SW480 (cell line): ENCODE measurements at regions not wholly inside any gene's neighbourhood (a gene's known extent, or its start where the extent isn't known, plus 50 kb on each side); places are given as distances from the start of the nearest gene placed in this dataset.

Source experiments
- DNase-seq: peaks from one replicate; pipeline ENCODE4 v3.0.0-alpha.2; 2016; ENCODE audit warnings: low spot score

- no peak for DNase-seq
Observed at GRCh38 chr4:136750897-136751296, 781.4 kb downstream of the PCDH18 start.

DNA sequence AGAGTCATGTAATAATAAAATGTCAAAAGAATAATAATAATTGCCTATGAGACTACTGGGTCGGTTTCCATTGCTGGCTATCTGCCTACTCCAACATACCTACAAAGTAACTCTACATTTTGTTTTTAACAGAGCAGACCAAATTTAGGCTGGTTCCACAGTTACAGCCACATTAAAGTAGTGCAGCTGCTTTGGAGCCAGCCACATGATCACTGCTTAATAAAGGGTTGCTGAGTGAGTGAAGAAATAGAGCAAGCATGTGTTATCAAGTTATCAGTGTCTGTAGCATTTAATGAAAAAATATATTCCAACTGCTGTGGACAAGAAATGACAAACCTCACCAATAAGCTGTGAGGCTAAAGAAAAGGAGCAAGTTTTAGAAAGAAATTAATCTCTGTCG is 782.3 kb downstream of the PCDH18 start:
- no peak for DNase-seq

GRCh38 chr4:136748773-136749172 is 783.5 kb downstream of the PCDH18 start:
- DNase-seq, result no peak

DNA sequence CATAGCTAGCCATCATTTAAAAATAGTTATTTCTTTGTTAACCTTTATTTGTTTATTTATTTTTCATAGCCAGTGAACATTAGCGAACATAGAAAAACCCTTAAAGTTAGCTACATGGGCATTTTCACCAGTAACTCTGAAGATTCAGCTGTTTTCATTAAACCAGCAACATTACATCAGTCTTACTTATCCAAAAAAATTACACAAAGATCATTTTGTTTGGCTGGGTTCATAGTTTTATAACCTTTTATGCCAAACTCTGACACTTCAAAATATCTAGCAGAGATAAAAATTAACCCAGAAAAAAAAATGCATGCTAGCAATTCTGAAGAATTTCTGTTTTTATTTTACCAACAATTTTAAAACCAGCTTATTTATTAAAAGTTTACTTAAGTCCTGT is 784.1 kb downstream of the PCDH18 start:
- no peak for DNase-seq

DNA sequence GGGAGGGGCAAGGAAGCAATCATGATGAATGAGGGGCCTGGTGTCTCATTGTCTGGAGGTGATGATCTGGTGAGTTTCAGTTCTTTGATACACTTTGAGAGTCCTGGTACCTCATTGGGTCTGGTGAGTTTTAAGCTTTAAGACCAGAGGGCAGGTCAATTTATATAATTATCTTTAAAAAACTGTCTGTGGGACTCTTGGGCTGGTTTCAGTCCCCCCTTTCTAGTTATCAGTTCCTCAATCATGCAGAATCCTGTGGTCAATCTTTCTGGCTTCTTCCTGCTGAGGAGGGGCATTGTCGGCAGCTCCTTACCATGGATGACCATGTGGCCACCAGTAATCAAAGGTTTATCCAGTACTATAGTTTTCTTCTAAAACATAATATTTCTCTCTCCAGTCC is 789.1 kb downstream of the PCDH18 start:
- no peak for DNase-seq

DNA sequence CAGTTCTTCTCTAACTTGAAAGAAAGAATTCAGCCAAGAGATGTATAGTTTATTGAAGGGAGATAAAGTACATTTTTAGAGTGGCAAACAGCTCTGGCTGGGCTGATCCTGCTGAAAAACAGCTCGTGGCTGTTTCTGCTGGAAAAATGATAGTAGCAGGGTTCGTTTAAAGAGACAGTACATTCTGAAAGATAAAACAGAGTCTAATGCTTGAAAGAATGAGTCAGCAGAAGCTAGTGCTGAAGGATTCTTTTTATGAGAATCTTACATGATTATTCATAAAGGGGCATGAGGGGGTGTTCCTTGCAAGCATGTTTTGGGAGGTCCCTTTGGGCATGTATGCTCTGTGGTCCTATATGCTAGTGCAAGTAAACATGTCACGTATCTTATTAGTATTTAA is 790.0 kb downstream of the PCDH18 start:
- DNase-seq, result no peak

DNA sequence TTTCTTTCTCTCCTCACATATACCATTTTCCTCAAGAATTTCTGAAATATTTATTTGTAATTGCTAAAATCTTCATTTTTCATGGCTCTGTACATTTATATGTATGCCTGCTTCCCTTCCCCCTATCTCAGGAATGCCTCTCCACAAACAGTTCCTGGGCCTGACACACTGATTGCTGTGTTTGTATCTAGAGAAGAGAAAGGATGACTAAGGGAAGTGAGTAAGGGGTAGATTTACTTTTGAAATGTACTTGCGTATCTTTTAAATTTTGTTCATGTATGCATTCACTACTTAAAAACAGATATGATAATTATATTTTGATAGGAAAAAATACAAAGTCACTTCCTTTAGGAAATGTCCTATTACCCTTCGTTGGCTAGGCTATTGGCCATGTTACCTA is 790.8 kb downstream of the PCDH18 start:
- DNase-seq, result no peak

- no peak for DNase-seq
Observed at GRCh38 chr4:136740326-136740725, 792.0 kb downstream of the PCDH18 start.

GRCh38 chr4:136737066-136737465 is 795.2 kb downstream of the PCDH18 start:
- no peak for DNase-seq

- no peak for DNase-seq
Observed at GRCh38 chr4:136731025-136731424, 801.3 kb downstream of the PCDH18 start.

DNA sequence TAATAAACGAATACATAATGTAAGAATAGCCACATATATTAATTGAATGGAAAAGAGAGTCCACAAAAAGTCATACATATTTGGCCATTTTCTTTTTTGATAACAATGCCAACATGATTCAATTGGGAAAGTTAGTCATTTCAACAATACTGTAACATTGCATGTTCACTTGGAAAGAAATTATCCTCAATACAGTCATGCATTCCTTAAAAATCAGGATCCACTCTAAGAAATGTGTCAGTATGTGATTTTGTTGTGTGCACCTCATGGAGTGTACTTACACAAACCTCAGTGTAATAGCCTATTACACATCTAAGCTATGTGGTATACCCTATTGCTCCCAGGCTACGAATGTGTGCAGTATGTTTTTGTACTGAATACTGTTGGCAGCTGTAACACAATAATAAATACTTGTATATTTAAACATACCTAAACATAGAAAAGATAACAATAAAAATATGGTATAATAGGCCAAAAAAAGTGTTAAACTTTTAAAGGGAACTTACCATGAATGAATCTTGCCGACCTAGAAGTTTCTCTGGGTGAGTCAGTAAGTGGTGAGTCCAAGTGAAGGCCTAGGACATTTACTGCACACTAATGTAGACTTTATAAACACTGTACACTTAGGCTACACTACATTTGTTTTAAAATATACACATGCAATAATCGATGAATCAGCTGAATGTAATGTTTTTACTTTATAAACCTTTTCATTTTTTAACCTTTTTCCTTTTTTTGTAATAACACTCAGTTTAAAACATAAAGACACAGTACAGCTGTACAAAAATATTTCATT is 806.8 kb downstream of the PCDH18 start:
- no peak for DNase-seq

GRCh38 chr4:136713140-136713539 is 819.2 kb downstream of the PCDH18 start:
- DNase-seq, result no peak

DNA sequence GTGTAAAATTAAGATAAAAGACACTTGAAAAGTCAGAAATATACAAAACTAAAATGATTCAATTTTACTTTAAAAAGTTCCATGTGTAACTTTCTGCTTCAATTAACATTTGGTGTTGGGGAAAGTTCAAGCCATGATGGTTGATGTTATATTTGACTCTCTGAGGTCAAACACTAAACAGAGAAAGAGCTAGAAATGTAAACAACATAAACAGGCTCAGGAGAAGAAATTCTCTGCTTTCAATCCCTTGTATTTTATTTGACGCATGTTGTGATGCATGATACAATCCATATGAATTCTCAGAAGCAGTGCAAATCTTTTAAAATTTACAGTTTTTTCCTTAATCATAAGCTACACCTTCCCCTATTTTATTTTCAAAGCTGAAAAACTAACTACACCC is 822.4 kb downstream of the PCDH18 start:
- DNase-seq, result no peak

DNA sequence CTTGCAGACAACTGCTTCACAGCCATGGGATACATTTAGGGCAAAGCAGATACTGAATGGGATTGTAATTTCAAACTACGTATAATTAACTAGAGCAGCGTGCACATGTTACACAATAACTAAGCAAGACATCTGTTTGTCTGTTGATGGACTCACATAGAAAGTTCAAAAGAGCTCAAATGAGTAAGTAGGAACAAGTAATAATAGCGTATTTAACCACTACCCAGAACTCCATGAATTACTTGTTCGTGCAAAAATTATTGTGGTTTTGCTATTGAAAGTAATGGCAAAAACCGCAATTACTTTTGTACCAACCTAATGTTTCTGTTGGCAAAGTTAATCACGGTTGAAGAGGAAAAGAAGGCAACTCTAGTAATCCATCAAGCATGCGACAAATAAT is 825.4 kb downstream of the PCDH18 start:
- DNase-seq, result no peak

GRCh38 chr4:136699905-136700304 is 832.4 kb downstream of the PCDH18 start:
- DNase-seq, result no peak

- DNase-seq, result no peak
Observed at GRCh38 chr4:136691607-136692006, 840.7 kb downstream of the PCDH18 start.

DNA sequence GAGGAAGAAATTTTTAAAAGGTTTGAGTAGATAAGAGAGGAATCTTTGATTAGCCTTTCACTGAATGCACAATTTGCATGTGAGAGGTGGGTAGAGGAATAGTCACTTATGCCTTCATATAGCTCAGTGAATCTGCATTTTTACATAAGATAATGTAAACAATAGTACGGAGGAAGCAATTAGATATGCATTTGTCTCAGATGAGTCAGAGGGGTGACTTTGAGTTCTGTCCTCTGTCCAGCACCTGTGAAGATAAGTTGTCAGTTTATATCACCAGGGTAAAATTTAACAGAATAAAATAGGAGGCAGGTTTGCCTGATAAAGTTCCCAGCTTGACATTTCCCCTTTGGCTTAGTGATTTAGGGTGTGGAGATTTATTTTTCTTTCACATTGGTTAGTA is 841.9 kb downstream of the PCDH18 start:
- peak; percentile 9 for DNase-seq

DNA sequence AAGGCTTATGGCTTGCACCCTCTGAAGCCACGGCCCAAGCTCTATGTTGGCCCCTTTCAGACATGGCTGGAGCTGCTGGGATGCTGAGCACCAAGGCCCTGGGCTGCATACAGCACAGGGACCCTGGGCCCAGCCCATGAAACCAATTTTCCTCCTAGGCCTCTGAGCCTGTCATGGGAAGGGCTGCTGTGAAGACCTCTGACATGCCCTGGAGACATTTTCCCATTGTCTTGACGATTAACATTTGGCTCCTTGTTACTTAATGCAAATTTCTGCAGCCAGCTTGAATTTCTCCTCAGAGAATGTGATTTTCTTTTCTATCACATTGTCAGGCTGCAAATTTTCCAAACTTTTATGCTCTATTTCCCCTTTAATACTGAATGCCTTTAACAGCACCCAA is 844.7 kb downstream of the PCDH18 start:
- no peak for DNase-seq

DNA sequence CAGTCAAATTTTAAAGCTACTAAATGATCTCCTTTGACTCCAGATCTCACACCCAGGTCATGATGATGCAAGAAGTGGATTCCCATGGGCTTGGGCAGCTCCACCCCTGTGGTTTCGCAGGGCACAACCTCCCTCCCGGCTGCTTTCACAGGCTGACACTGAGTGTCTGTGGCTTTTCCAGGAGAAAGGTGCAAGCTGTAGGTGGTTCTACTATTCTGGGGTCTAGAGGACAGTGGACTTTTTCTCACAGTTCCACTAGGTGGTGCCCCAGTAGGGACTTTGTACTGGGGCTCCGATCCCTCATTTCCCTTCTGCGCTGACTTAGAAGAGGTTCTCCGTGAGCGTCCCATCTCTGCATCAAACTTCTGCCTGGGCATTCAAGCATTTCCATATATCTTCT is 845.2 kb downstream of the PCDH18 start:
- peak; percentile 0 for DNase-seq

GRCh38 chr4:136680761-136681160 is 851.5 kb downstream of the PCDH18 start:
- DNase-seq, result no peak

GRCh38 chr4:136680271-136680670 is 852.0 kb downstream of the PCDH18 start:
- DNase-seq, result no peak

GRCh38 chr4:136670265-136670664 is 862.0 kb downstream of the PCDH18 start:
- DNase-seq, result no peak

- DNase-seq, result no peak
Observed at GRCh38 chr4:136664988-136665387, 867.3 kb downstream of the PCDH18 start.

- DNase-seq, result no peak
Observed at GRCh38 chr4:136662539-136662938, 869.8 kb downstream of the PCDH18 start.
